ENCODE measurements at regions not wholly inside any gene's neighbourhood (a gene's known extent, or its start where the extent isn't known, plus 50 kb on each side); places are given as distances from the start of the nearest gene placed in this dataset.

DNA sequence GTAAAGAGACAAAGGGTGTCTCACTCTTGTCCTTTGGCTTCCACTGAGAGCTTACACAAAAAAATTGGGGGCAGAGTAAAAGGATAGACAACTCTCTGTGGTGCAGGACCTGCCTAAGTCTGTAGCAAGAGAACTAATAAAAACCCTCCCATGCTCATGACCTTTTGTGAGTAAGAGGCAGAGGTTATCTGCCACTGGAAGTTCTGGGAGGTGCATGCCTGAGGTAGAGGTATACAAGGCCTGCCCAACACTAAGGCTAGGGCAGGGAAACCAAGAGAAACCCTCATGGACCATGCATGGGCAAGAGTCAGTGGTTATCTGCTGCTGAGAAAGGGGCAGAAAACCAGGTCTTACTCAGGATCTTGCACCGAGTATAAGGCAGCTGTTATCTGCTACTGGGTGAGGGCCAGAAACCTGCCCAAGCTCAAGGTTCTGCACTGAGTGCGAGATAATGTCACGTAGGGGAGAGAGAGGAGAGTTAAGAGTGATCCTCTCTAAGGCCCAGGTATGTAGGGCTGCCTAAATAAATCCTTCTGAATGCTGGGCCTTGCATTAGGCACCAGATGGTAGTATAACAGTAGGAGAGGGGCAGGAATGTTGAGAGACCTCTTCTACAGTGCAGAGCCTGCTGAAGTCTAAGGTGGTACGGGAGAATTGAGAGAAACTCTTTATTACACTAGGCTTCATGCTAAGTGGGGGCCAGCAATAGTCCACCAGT, 143.4 kb downstream of the MACROH2A1 start:
- no peak for DNase-seq (ENCODE audit: low read depth, low spot score)
- POLR2A ChIA-PET: no interaction called here
- in situ Hi-C loops (cut with MboI) (no loop called here), intact Hi-C loops (cut with micrococcal nuclease; ENCODE audit: unreplicated experiment) (no loop called here)
- Histone ChIP-seq H2AFZ (ENCODE audit: control insufficient read depth, low read depth, low read length) (no peak overlapping the region), H3K79me2 (ENCODE audit: control insufficient read depth, insufficient read depth, low read length) (no peaks in the 10 kb centered on the region), H3K4me1 (ENCODE audit: control insufficient read depth, insufficient read depth, low read length) (no peaks in the 10 kb centered on the region), H3K4me3 (no peak overlapping the region), H3K27ac (ENCODE audit: control insufficient read depth, insufficient read depth) (no peak overlapping the region), H3K36me3 (ENCODE audit: control insufficient read depth in 2 of 2, insufficient read depth in 2 of 2, low read length in 1 of 2) (no peaks in the 10 kb centered on the region), H3K4me2 (ENCODE audit: control insufficient read depth, insufficient read depth) (no peak overlapping the region), H3K9me3 (replicated peaks; ENCODE audit: control insufficient read depth, insufficient read depth, low read length) (no peaks in the 10 kb centered on the region), H3K27me3 (replicated peaks in 1 of 2; ENCODE audit: control insufficient read depth in 2 of 2, insufficient read depth in 2 of 2, low read length in 1 of 2) (no peaks in the 10 kb centered on the region; a peak in 2 of 4 replicates), H4K20me1 (ENCODE audit: control insufficient read depth, insufficient read depth) (no peaks in the 10 kb centered on the region), H3K9ac (ENCODE audit: control insufficient read depth, insufficient read depth, low read length) (no peak overlapping the region)
- 9% methylated on average over 4 of the region's 4 CpGs for WGBS (ENCODE audit: insufficient coverage, insufficient replicate concordance, low lambda C conversion rate, missing lambda C conversion rate)
- RAD21 ChIA-PET (ENCODE audit: unreplicated experiment): no interaction called here
- CTCF ChIA-PET: interaction anchor here (0.7 kb wide), 1 partner anchor 171 kb away, joined by 3 read pairs; no protein-coding TSS in a partner anchor
- ATAC-seq: no peak
- BruUV-seq (replicated peaks): no TSS peak
- peak; percentile 18 for FAIRE-seq
- TF ChIP-seq BRCA1 (IDR thresholded peaks at IDR 0.05; ENCODE audit: low read depth, low read length) (no peak), NFXL1 (IDR thresholded peaks at IDR 0.05; ENCODE audit: borderline replicate concordance) (no peak)
- SMC1A ChIA-PET (ENCODE audit: uncharacterized antibody, unreplicated experiment): no interaction called here

DNA sequence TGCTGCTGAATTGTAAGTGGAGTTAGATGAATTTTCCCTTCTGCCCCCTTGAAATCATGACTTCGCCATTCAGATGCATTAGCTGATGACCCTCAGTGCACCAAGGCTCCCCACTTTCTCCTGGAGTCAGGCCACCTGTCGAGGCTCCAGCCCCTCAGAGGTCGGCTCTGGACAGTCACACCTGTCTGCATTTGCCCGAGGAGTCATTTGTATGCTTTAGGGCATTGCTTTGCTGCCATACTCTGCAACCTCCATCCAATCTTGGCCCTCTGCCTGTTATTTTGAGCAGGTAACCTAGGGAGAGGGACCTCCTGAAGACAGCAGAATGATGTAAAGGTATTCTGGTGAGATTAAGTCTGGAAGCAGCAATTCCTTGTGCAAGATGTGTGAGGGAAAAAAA, 144.8 kb downstream of the MACROH2A1 start:
- H4K20me1 ChIP-seq (ENCODE audit: control insufficient read depth, insufficient read depth): no peaks in the 10 kb centered on the region
- no peak overlapping the region for H3K9ac ChIP-seq (ENCODE audit: control insufficient read depth, insufficient read depth, low read length)
- H3K4me2 ChIP-seq (ENCODE audit: control insufficient read depth, insufficient read depth): no peak overlapping the region
- no peaks in the 10 kb centered on the region for H3K79me2 ChIP-seq (ENCODE audit: control insufficient read depth, insufficient read depth, low read length)
- no peaks in the 10 kb centered on the region for H3K4me1 ChIP-seq (ENCODE audit: control insufficient read depth, insufficient read depth, low read length)
- WGBS (ENCODE audit: insufficient coverage, insufficient replicate concordance, low lambda C conversion rate, missing lambda C conversion rate): 2% methylated on average over 4 of the region's 4 CpGs
- POLR2A ChIA-PET: no interaction called here
- CTCF ChIA-PET: interaction anchor here (0.8 kb wide), 1 partner anchor 10 kb away, joined by 3 read pairs; no protein-coding TSS in a partner anchor
- intact Hi-C loops (cut with micrococcal nuclease; ENCODE audit: unreplicated experiment) (no loop called here), in situ Hi-C loops (cut with MboI) (no loop called here)
- FAIRE-seq (no peak), DNase-seq (ENCODE audit: low read depth, low spot score) (no peak), ATAC-seq (no peak)
- no peaks in the 10 kb centered on the region; a peak in 2 of 4 replicates for H3K27me3 ChIP-seq (replicated peaks in 1 of 2; ENCODE audit: control insufficient read depth in 2 of 2, insufficient read depth in 2 of 2, low read length in 1 of 2)
- no peaks in the 10 kb centered on the region for H3K36me3 ChIP-seq (ENCODE audit: control insufficient read depth in 2 of 2, insufficient read depth in 2 of 2, low read length in 1 of 2)
- H3K9me3 ChIP-seq (replicated peaks; ENCODE audit: control insufficient read depth, insufficient read depth, low read length): no peaks in the 10 kb centered on the region
- BruUV-seq (replicated peaks): no TSS peak
- SMC1A ChIA-PET (ENCODE audit: uncharacterized antibody, unreplicated experiment): no interaction called here
- RAD21 ChIA-PET (ENCODE audit: unreplicated experiment): no interaction called here
- H2AFZ ChIP-seq (ENCODE audit: control insufficient read depth, low read depth, low read length): no peak overlapping the region
- H3K4me3 ChIP-seq: no peak overlapping the region
- H3K27ac ChIP-seq (ENCODE audit: control insufficient read depth, insufficient read depth): no peak overlapping the region
- TF ChIP-seq ZBED1 (IDR thresholded peaks at IDR 0.05; ENCODE audit: borderline replicate concordance) (no peak), ELK1 (IDR thresholded peaks at IDR 0.05; ENCODE audit: low read depth, low read length) (no peak), RFX5 (IDR thresholded peaks at IDR 0.05; ENCODE audit: low read depth, low read length) (no peak), YY1 (IDR thresholded peaks at IDR 0.05; ENCODE audit: low read depth, low read length) (no peak), PBX3 (IDR thresholded peaks at IDR 0.05; ENCODE audit: insufficient replicate concordance, low read depth, low read length) (no peak), NFIC (IDR thresholded peaks at IDR 0.05; ENCODE audit: low read depth, low read length) (no peak), ZBTB40 (IDR thresholded peaks at IDR 0.05; ENCODE audit: borderline replicate concordance) (no peak), CBX5 (IDR thresholded peaks at IDR 0.05; ENCODE audit: low read depth) (no peak), ZNF274 (IDR thresholded peaks at IDR 0.05; ENCODE audit: insufficient read depth, insufficient read length) (no peak), ZNF207 (IDR thresholded peaks at IDR 0.05; ENCODE audit: borderline replicate concordance) (no peak)
